HCT116 (cell line): ENCODE measurements at regions not wholly inside any gene's neighbourhood (a gene's known extent, or its start where the extent isn't known, plus 50 kb on each side); places are given as distances from the start of the nearest gene placed in this dataset.

ENCODE experiments used
- ATAC-seq: fragments of 200-7000 bp; cut with Tn5 transposase; 2 replicates; pipeline ENCODE4 v1.9.1; 2020; ENCODE audit warnings: mild to moderate bottlenecking, moderate library complexity
- BruUV-seq: library from RNA; stranded (reverse); fragments of 400-500 nt; replicated peaks from 2 replicates; lab custom pipeline; 2021; lab: Mats Ljungman, UMichigan
- CTCF ChIA-PET: fragments of 300-600 bp; sonication (Branson Sonifier 250); formaldehyde crosslinking; loops from one replicate; lab custom pipeline; 2021; ENCODE audit warnings: antibody characterized with exemption; lab: Charles Lee
- POLR2A ChIA-PET: fragments of 300-600, 350-600 bp; sonication (Branson Sonifier 250); formaldehyde crosslinking; loops from one replicate; lab custom pipeline; 2021; ENCODE audit warnings: antibody characterized with exemption; lab: Charles Lee
- RAD21 ChIA-PET, 2 experiments: fragments of 300-600 bp; sonication (Branson Sonifier 250); formaldehyde crosslinking; loops; one replicate each; lab custom pipeline; 2023; ENCODE audit warnings: low total read pairs in 2 of 2; ENCODE audit not compliant: uncharacterized antibody in 2 of 2, unreplicated experiment in 2 of 2, low non-redundant PET in 1 of 2; lab: Charles Lee
- DNase-seq: peaks from one replicate; pipeline ENCODE4 v3.0.0-alpha.2; 2010; ENCODE audit warnings: low read depth, low spot score
- H2AFZ ChIP-seq: fragments of 200-600 bp; shearing (Covaris generic), sonication (generic); 2 replicates; pipeline ENCODE4 v1.6.1; 2017; ENCODE audit warnings: low read depth, mixed run types, mixed read lengths, antibody characterized with exemption, low read length; ENCODE audit not compliant: poor library complexity, severe bottlenecking
- H3K27ac ChIP-seq: 2 replicates; pipeline ENCODE4 v1.5.1; 2012; ENCODE audit warnings: low read depth, low read length
- H3K27me3 ChIP-seq: fragments of 200-600 bp; sonication (generic); 2 replicates; pipeline ENCODE4 v1.6.1; 2016; ENCODE audit warnings: mixed run types, low read length, mixed read lengths; ENCODE audit not compliant: insufficient read depth
- H3K36me3 ChIP-seq, 2 experiments: fragments of 200-500 bp in 1 of 2; fragments of 200-600 bp in 1 of 2; sonication (Bioruptor generic) in 1 of 2; sonication (generic) in 1 of 2; 2 replicates each; pipeline versions ENCODE4 v1.5.1 to v1.6.1; 2014 to 2016; ENCODE audit warnings: low read length in 2 of 2, inconsistent platforms in 1 of 2, mixed read lengths in 1 of 2, mixed run types in 1 of 2; ENCODE audit not compliant: insufficient read depth in 2 of 2, control insufficient read depth in 1 of 2
- H3K4me1 ChIP-seq, 2 experiments: fragments of 200-600 bp in 1 of 2; sonication (generic) in 1 of 2; 2 replicates each; pipeline versions ENCODE4 v1.5.1 to v1.6.1; 2012 to 2017; ENCODE audit warnings: low read length in 2 of 2, inconsistent platforms in 1 of 2, mild to moderate bottlenecking in 1 of 2, mixed read lengths in 1 of 2, mixed run types in 1 of 2, moderate library complexity in 1 of 2; ENCODE audit not compliant: insufficient read depth in 2 of 2, control insufficient read depth in 1 of 2
- H3K4me2 ChIP-seq: fragments of 200-600 bp; sonication (generic); 2 replicates; pipeline ENCODE4 v1.6.1; 2017; ENCODE audit warnings: mixed run types, low read length, mixed read lengths
- H3K4me3 ChIP-seq, 2 experiments: fragments of 200-600 bp in 1 of 2; sonication (generic) in 1 of 2; replicated peaks in 1 of 2; 2 replicates each; pipeline ENCODE4 v1.5.1; 2011 to 2016; ENCODE audit warnings: low read length in 2 of 2, control low read depth in 1 of 2, low read depth in 1 of 2, mild to moderate bottlenecking in 1 of 2, mixed read lengths in 1 of 2, mixed run types in 1 of 2
- H3K79me2 ChIP-seq: fragments of 200-600 bp; sonication (generic); 2 replicates; pipeline ENCODE4 v1.6.1; 2017; ENCODE audit warnings: mild to moderate bottlenecking, mixed run types, low read length, moderate library complexity, mixed read lengths; ENCODE audit not compliant: insufficient read depth
- H3K9ac ChIP-seq: fragments of 200-600 bp; sonication (generic); 2 replicates; pipeline ENCODE4 v1.6.1; 2016; ENCODE audit warnings: low read length, mixed read lengths
- H3K9me2 ChIP-seq: fragments of 200-600 bp; sonication (generic), shearing (Covaris generic); 2 replicates; pipeline ENCODE4 v1.6.1; 2017; ENCODE audit warnings: mixed run types, mild to moderate bottlenecking, moderate library complexity; ENCODE audit not compliant: insufficient read depth
- H3K9me3 ChIP-seq, 2 experiments: fragments of 200-500 bp in 1 of 2; fragments of 200-600 bp in 1 of 2; sonication (Bioruptor generic) in 1 of 2; sonication (generic) in 1 of 2; 2 replicates each; pipeline ENCODE4 v1.6.1; 2014 to 2017; ENCODE audit warnings: low read length in 2 of 2, mixed read lengths in 2 of 2, inconsistent platforms in 1 of 2, low read depth in 1 of 2, mild to moderate bottlenecking in 1 of 2, mixed run types in 1 of 2, moderate library complexity in 1 of 2; ENCODE audit not compliant: control insufficient read depth in 1 of 2, insufficient read depth in 1 of 2
- H4K20me1 ChIP-seq: fragments of 200-600 bp; sonication (generic), shearing (Covaris generic); 2 replicates; pipeline ENCODE4 v1.6.1; 2017; ENCODE audit warnings: mixed run types, mild to moderate bottlenecking, moderate library complexity; ENCODE audit not compliant: insufficient read depth
- CBX3 ChIP-seq: IDR thresholded peaks from 2 replicates; pipeline ENCODE4 v1.6.1; 2012; ENCODE audit warnings: low read depth
- EGR1 ChIP-seq: IDR thresholded peaks from 2 replicates; pipeline ENCODE4 v1.6.1; 2012; ENCODE audit warnings: low read depth
- EZH2 ChIP-seq: fragments of 200-600 bp; sonication (generic); IDR thresholded peaks from 2 replicates; pipeline ENCODE4 v1.6.1; 2017; ENCODE audit warnings: antibody characterized with exemption, mixed run types
- EZH2phosphoT487 ChIP-seq: fragments of 200-600 bp; IDR thresholded peaks from 2 replicates; pipeline ENCODE4 v1.6.1; 2018; ENCODE audit warnings: antibody characterized with exemption, borderline replicate concordance
- FOSL1 ChIP-seq: IDR thresholded peaks from 2 replicates; pipeline ENCODE4 v1.6.1; 2012; ENCODE audit warnings: low read depth
- JUND ChIP-seq: IDR thresholded peaks from 2 replicates; pipeline ENCODE4 v1.6.1; 2012
- RAD21 ChIP-seq: IDR thresholded peaks from 2 replicates; pipeline ENCODE4 v1.6.1; 2012; ENCODE audit warnings: low read depth, mild to moderate bottlenecking
- SIN3A ChIP-seq: IDR thresholded peaks from 2 replicates; pipeline ENCODE4 v1.6.1; 2012; ENCODE audit warnings: low read depth
- SP1 ChIP-seq: IDR thresholded peaks from 2 replicates; pipeline ENCODE4 v1.6.1; 2012; ENCODE audit warnings: low read depth
- YY1 ChIP-seq: IDR thresholded peaks from 2 replicates; pipeline ENCODE4 v1.6.1; 2011; ENCODE audit warnings: low read length, low read depth, moderate library complexity, mild to moderate bottlenecking; ENCODE audit not compliant: insufficient replicate concordance; ENCODE audit errors: extremely low read depth
- ZNF274 ChIP-seq: fragments of 200-500 bp; sonication (Bioruptor generic); IDR thresholded peaks from 2 replicates; pipeline ENCODE4 v1.6.1; 2014; ENCODE audit warnings: mild to moderate bottlenecking, low read depth, low read length, inconsistent platforms
- intact Hi-C: fragments of 100-400 bp; cut with micrococcal nuclease; formaldehyde crosslinking; loops from 2 replicates; pipeline ENCODE4 v1.10.0; 2022
- TF ChIP-seq, protein P1 (sequence below): IDR thresholded peaks from 2 replicates; pipeline ENCODE4 v1.6.1; 2011; ENCODE audit warnings: mild to moderate bottlenecking, low read length, moderate library complexity; ENCODE audit not compliant: insufficient replicate concordance; ENCODE audit errors: extremely low read depth

- ChIA-PET RAD21 (no interaction called here), CTCF (no interaction called here), POLR2A (no interaction called here)
- no peak for DNase-seq
- Histone ChIP-seq H3K4me3 (no peak overlapping the region), H3K79me2 (no peaks in the 10 kb centered on the region), H2AFZ (no peak overlapping the region), H4K20me1 (no peaks in the 10 kb centered on the region), H3K9me3 (no peaks in the 10 kb centered on the region; a peak in 1 of 4 replicates), H3K4me1 (no peaks in the 10 kb centered on the region), H3K27ac (no peak overlapping the region), H3K36me3 (no peaks in the 10 kb centered on the region), H3K4me2 (no peak overlapping the region), H3K9me2 (no peaks in the 10 kb centered on the region), H3K27me3 (no peaks in the 10 kb centered on the region), H3K9ac (no peak overlapping the region)
- intact Hi-C loops = no loop called here
- BruUV-seq = no TSS peak
- TF ChIP-seq, protein P1, sequence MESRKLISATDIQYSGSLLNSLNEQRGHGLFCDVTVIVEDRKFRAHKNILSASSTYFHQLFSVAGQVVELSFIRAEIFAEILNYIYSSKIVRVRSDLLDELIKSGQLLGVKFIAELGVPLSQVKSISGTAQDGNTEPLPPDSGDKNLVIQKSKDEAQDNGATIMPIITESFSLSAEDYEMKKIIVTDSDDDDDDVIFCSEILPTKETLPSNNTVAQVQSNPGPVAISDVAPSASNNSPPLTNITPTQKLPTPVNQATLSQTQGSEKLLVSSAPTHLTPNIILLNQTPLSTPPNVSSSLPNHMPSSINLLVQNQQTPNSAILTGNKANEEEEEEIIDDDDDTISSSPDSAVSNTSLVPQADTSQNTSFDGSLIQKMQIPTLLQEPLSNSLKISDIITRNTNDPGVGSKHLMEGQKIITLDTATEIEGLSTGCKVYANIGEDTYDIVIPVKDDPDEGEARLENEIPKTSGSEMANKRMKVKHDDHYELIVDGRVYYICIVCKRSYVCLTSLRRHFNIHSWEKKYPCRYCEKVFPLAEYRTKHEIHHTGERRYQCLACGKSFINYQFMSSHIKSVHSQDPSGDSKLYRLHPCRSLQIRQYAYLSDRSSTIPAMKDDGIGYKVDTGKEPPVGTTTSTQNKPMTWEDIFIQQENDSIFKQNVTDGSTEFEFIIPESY = no peak
- TF ChIP-seq EZH2 (no peak), JUND (no peak), RAD21 (no peak), EGR1 (no peak)
- no peak; the same call in 1 of the 2 replicates for ATAC-seq
Observed at GRCh38 chr12:77560714-77561113, 270.0 kb upstream of the NAV3 start.

GRCh38 chr12:77559400-77560074, 271.2 kb upstream of the NAV3 start:
- H3K9ac ChIP-seq = no peak overlapping the region
- H3K9me2 ChIP-seq = no peaks in the 10 kb centered on the region
- no peaks in the 10 kb centered on the region for H3K27me3 ChIP-seq
- no peak overlapping the region for H2AFZ ChIP-seq
- H3K27ac ChIP-seq = no peak overlapping the region
- ATAC-seq = no peak
- BruUV-seq = no TSS peak
- H3K4me2 ChIP-seq = no peak overlapping the region
- no peaks in the 10 kb centered on the region for H3K36me3 ChIP-seq
- ChIA-PET RAD21 (no interaction called here), CTCF (no interaction called here)
- no peaks in the 10 kb centered on the region for H3K79me2 ChIP-seq
- no peaks in the 10 kb centered on the region; a peak in 1 of 4 replicates for H3K9me3 ChIP-seq
- H3K4me1 ChIP-seq = no peaks in the 10 kb centered on the region
- no peak overlapping the region for H3K4me3 ChIP-seq
- DNase-seq = no peak
- TF ChIP-seq ZNF274 (no peak), SIN3A (no peak), SP1 (no peak), EZH2phosphoT487 (no peak), CBX3 (no peak), JUND (no peak), YY1 (no peak), FOSL1 (no peak)
- TF ChIP-seq, all 23 proteins: peak for 0
- intact Hi-C loops = no loop called here
- POLR2A ChIA-PET = no interaction called here
- no peaks in the 10 kb centered on the region for H4K20me1 ChIP-seq
